Neutrophil (primary cell): ENCODE measurements at regions not wholly inside any gene's neighbourhood (a gene's known extent, or its start where the extent isn't known, plus 50 kb on each side); places are given as distances from the start of the nearest gene placed in this dataset.

Source experiments
- H3K27ac ChIP-seq: fragments of 200-600 bp; sonication (generic); 2 replicates; pipeline ENCODE4 v1.5.1; 2016; ENCODE audit warnings: mild to moderate bottlenecking, moderate library complexity
- H3K27me3 ChIP-seq: fragments of 200-600 bp; sonication (generic); 2 replicates; pipeline ENCODE4 v1.6.0; 2016; ENCODE audit warnings: mild to moderate bottlenecking
- H3K36me3 ChIP-seq: fragments of 200-600 bp; sonication (generic); 2 replicates; pipeline ENCODE4 v1.5.1; 2017
- H3K4me1 ChIP-seq, 2 experiments: fragments of 200-600 bp in 1 of 2; sonication (generic) in 1 of 2; 1 replicate in 1 of 2; 2 replicates in 1 of 2; pipeline versions ENCODE4 v1.5.1 to v1.6.1; 2013 to 2016; ENCODE audit warnings: low read depth in 1 of 2, low read length in 1 of 2, mild to moderate bottlenecking in 1 of 2, moderate library complexity in 1 of 2; ENCODE audit not compliant: control insufficient read depth in 1 of 2, insufficient read depth in 1 of 2
- H3K4me3 ChIP-seq, 2 experiments: fragments of 200-600 bp in 1 of 2; sonication (generic) in 1 of 2; 1 replicate in 1 of 2; 2 replicates in 1 of 2; pipeline ENCODE4 v1.5.1; 2013 to 2016; ENCODE audit warnings: low read depth in 1 of 2, low read length in 1 of 2, mild to moderate bottlenecking in 1 of 2, moderate library complexity in 1 of 2
- H3K9me3 ChIP-seq: fragments of 200-600 bp; sonication (generic); 2 replicates; pipeline ENCODE4 v1.5.1; 2016
- CTCF ChIP-seq: fragments of 200-600 bp; sonication (generic); IDR thresholded peaks from 2 replicates; pipeline ENCODE4 v1.5.1; 2016; ENCODE audit warnings: antibody characterized with exemption

GRCh38 chr9:73719660-73720059 lies 568.0 kb downstream of the ANXA1 start:
- H3K27me3 ChIP-seq = no peaks in the 10 kb centered on the region
- H3K27ac ChIP-seq = no peak overlapping the region
- no peaks in the 10 kb centered on the region for H3K9me3 ChIP-seq
- no peak for TF ChIP-seq CTCF
- no peaks in the 10 kb centered on the region for H3K36me3 ChIP-seq
- H3K4me3 ChIP-seq = no peak overlapping the region
- H3K4me1 ChIP-seq = no peaks in the 10 kb centered on the region

GRCh38 chr9:73720601-73721000 lies 568.9 kb downstream of the ANXA1 start:
- no peak overlapping the region for H3K4me3 ChIP-seq

GRCh38 chr9:73736270-73736669 lies 584.6 kb downstream of the ANXA1 start:
- Histone ChIP-seq H3K27me3 (no peaks in the 10 kb centered on the region), H3K4me3 (no peak overlapping the region), H3K9me3 (no peaks in the 10 kb centered on the region), H3K27ac (no peak overlapping the region), H3K4me1 (no peaks in the 10 kb centered on the region), H3K36me3 (no peaks in the 10 kb centered on the region)
- no peak for TF ChIP-seq CTCF

More at GRCh38 chr9:73720601-73721000, 568.9 kb downstream of the ANXA1 start:
- H3K27me3 ChIP-seq = no peaks in the 10 kb centered on the region
- H3K4me1 ChIP-seq = no peaks in the 10 kb centered on the region
- H3K36me3 ChIP-seq = no peaks in the 10 kb centered on the region
- H3K27ac ChIP-seq = no peak overlapping the region
- TF ChIP-seq CTCF = no peak
- H3K9me3 ChIP-seq = no peaks in the 10 kb centered on the region

- no peak overlapping the region for H3K4me3 ChIP-seq
- no peak for TF ChIP-seq CTCF
- no peaks in the 10 kb centered on the region for H3K27me3 ChIP-seq
- no peaks in the 10 kb centered on the region for H3K36me3 ChIP-seq
- H3K4me1 ChIP-seq = no peaks in the 10 kb centered on the region
- no peak overlapping the region for H3K27ac ChIP-seq
- no peaks in the 10 kb centered on the region for H3K9me3 ChIP-seq
These were observed 587.3 kb downstream of the ANXA1 start for GRCh38 chr9:73738741-73739530.

- Histone ChIP-seq H3K27me3 (no peaks in the 10 kb centered on the region), H3K9me3 (no peaks in the 10 kb centered on the region), H3K27ac (no peak overlapping the region), H3K36me3 (no peaks in the 10 kb centered on the region), H3K4me3 (no peak overlapping the region), H3K4me1 (no peaks in the 10 kb centered on the region)
- TF ChIP-seq CTCF = no peak
These were observed 589.7 kb downstream of the ANXA1 start for GRCh38 chr9:73741316-73741715.
